ENCODE measurements at regions not wholly inside any gene's neighbourhood (a gene's known extent, or its start where the extent isn't known, plus 50 kb on each side); places are given as distances from the start of the nearest gene placed in this dataset.

DNA sequence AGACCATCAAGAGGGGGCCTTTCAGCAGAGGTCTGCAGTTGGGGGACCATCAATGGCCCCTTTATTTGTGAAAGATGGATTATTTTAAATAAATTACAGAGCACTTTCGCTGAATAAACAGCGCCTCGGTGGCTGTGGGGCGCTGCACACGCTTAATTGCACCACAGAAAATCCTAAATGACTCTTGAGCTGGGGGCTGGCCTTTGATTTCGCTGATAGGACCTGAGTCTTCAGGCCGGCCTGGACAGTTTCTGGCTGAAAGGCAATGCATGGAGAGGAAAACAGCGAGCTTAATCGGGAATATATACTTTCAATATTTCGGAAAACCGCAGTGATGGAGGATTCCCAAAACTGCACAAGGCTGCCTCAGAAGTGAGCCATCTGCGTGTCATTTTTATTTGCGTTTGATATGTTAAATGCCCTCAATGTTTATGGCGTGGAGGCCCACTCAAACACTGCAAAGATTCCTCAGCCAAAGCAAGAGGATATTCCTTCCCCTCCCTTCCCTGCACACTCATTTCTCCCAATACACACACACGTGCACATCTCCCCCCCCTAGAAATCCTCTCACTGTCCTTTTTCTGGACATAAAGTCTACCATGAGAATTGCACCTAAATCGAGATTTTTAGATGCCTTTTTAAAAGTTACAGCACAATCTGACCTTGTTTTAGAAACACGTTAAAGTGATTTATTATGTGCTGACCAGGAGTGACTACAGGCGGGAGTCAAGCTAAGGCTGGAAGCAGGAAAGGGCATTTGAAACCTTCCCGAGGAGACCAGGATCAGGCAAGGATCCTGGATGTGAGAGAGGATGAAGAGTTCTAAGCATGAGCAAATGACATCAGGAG is 340.7 kb downstream of the RAB28 start:
- no peak for TF ChIP-seq ZNF274 (IDR thresholded peaks at IDR 0.05; ENCODE audit: low read depth, low read length)
- TF ChIP-seq YY1 (IDR thresholded peaks at IDR 0.05; ENCODE audit: insufficient read depth, insufficient read length): no peak
- no peak for TF ChIP-seq SUZ12 (IDR thresholded peaks at IDR 0.05; ENCODE audit: extremely low read depth, insufficient read depth, insufficient read length)

Measured in NT2/D1 (cell line).